HCT116 (cell line): ENCODE measurements at regions not wholly inside any gene's neighbourhood (a gene's known extent, or its start where the extent isn't known, plus 50 kb on each side); places are given as distances from the start of the nearest gene placed in this dataset.

ENCODE experiments used
- ATAC-seq: fragments of 200-7000 bp; cut with Tn5 transposase; 2 replicates; pipeline ENCODE4 v1.9.1; 2020; ENCODE audit warnings: mild to moderate bottlenecking, moderate library complexity
- BruUV-seq: library from RNA; stranded (reverse); fragments of 400-500 nt; replicated peaks from 2 replicates; lab custom pipeline; 2021; lab: Mats Ljungman, UMichigan
- CTCF ChIA-PET: fragments of 300-600 bp; sonication (Branson Sonifier 250); formaldehyde crosslinking; loops from one replicate; lab custom pipeline; 2021; ENCODE audit warnings: antibody characterized with exemption; lab: Charles Lee
- POLR2A ChIA-PET: fragments of 300-600, 350-600 bp; sonication (Branson Sonifier 250); formaldehyde crosslinking; loops from one replicate; lab custom pipeline; 2021; ENCODE audit warnings: antibody characterized with exemption; lab: Charles Lee
- RAD21 ChIA-PET, 2 experiments: fragments of 300-600 bp; sonication (Branson Sonifier 250); formaldehyde crosslinking; loops; one replicate each; lab custom pipeline; 2023; ENCODE audit warnings: low total read pairs in 2 of 2; ENCODE audit not compliant: uncharacterized antibody in 2 of 2, unreplicated experiment in 2 of 2, low non-redundant PET in 1 of 2; lab: Charles Lee
- DNase-seq: peaks from one replicate; pipeline ENCODE4 v3.0.0-alpha.2; 2010; ENCODE audit warnings: low read depth, low spot score
- H2AFZ ChIP-seq: fragments of 200-600 bp; shearing (Covaris generic), sonication (generic); 2 replicates; pipeline ENCODE4 v1.6.1; 2017; ENCODE audit warnings: low read depth, mixed run types, mixed read lengths, antibody characterized with exemption, low read length; ENCODE audit not compliant: poor library complexity, severe bottlenecking
- H3K27ac ChIP-seq: 2 replicates; pipeline ENCODE4 v1.5.1; 2012; ENCODE audit warnings: low read depth, low read length
- H3K27me3 ChIP-seq: fragments of 200-600 bp; sonication (generic); 2 replicates; pipeline ENCODE4 v1.6.1; 2016; ENCODE audit warnings: mixed run types, low read length, mixed read lengths; ENCODE audit not compliant: insufficient read depth
- H3K36me3 ChIP-seq, 2 experiments: fragments of 200-500 bp in 1 of 2; fragments of 200-600 bp in 1 of 2; sonication (Bioruptor generic) in 1 of 2; sonication (generic) in 1 of 2; 2 replicates each; pipeline versions ENCODE4 v1.5.1 to v1.6.1; 2014 to 2016; ENCODE audit warnings: low read length in 2 of 2, inconsistent platforms in 1 of 2, mixed read lengths in 1 of 2, mixed run types in 1 of 2; ENCODE audit not compliant: insufficient read depth in 2 of 2, control insufficient read depth in 1 of 2
- H3K4me1 ChIP-seq, 2 experiments: fragments of 200-600 bp in 1 of 2; sonication (generic) in 1 of 2; 2 replicates each; pipeline versions ENCODE4 v1.5.1 to v1.6.1; 2012 to 2017; ENCODE audit warnings: low read length in 2 of 2, inconsistent platforms in 1 of 2, mild to moderate bottlenecking in 1 of 2, mixed read lengths in 1 of 2, mixed run types in 1 of 2, moderate library complexity in 1 of 2; ENCODE audit not compliant: insufficient read depth in 2 of 2, control insufficient read depth in 1 of 2
- H3K4me2 ChIP-seq: fragments of 200-600 bp; sonication (generic); 2 replicates; pipeline ENCODE4 v1.6.1; 2017; ENCODE audit warnings: mixed run types, low read length, mixed read lengths
- H3K4me3 ChIP-seq, 2 experiments: fragments of 200-600 bp in 1 of 2; sonication (generic) in 1 of 2; replicated peaks in 1 of 2; 2 replicates each; pipeline ENCODE4 v1.5.1; 2011 to 2016; ENCODE audit warnings: low read length in 2 of 2, control low read depth in 1 of 2, low read depth in 1 of 2, mild to moderate bottlenecking in 1 of 2, mixed read lengths in 1 of 2, mixed run types in 1 of 2
- H3K79me2 ChIP-seq: fragments of 200-600 bp; sonication (generic); 2 replicates; pipeline ENCODE4 v1.6.1; 2017; ENCODE audit warnings: mild to moderate bottlenecking, mixed run types, low read length, moderate library complexity, mixed read lengths; ENCODE audit not compliant: insufficient read depth
- H3K9ac ChIP-seq: fragments of 200-600 bp; sonication (generic); 2 replicates; pipeline ENCODE4 v1.6.1; 2016; ENCODE audit warnings: low read length, mixed read lengths
- H3K9me2 ChIP-seq: fragments of 200-600 bp; sonication (generic), shearing (Covaris generic); 2 replicates; pipeline ENCODE4 v1.6.1; 2017; ENCODE audit warnings: mixed run types, mild to moderate bottlenecking, moderate library complexity; ENCODE audit not compliant: insufficient read depth
- H3K9me3 ChIP-seq, 2 experiments: fragments of 200-500 bp in 1 of 2; fragments of 200-600 bp in 1 of 2; sonication (Bioruptor generic) in 1 of 2; sonication (generic) in 1 of 2; 2 replicates each; pipeline ENCODE4 v1.6.1; 2014 to 2017; ENCODE audit warnings: low read length in 2 of 2, mixed read lengths in 2 of 2, inconsistent platforms in 1 of 2, low read depth in 1 of 2, mild to moderate bottlenecking in 1 of 2, mixed run types in 1 of 2, moderate library complexity in 1 of 2; ENCODE audit not compliant: control insufficient read depth in 1 of 2, insufficient read depth in 1 of 2
- H4K20me1 ChIP-seq: fragments of 200-600 bp; sonication (generic), shearing (Covaris generic); 2 replicates; pipeline ENCODE4 v1.6.1; 2017; ENCODE audit warnings: mixed run types, mild to moderate bottlenecking, moderate library complexity; ENCODE audit not compliant: insufficient read depth
- CEBPB ChIP-seq: IDR thresholded peaks from 2 replicates; pipeline ENCODE4 v1.6.1; 2012; ENCODE audit warnings: low read depth
- ELF1 ChIP-seq: IDR thresholded peaks from 2 replicates; pipeline ENCODE4 v1.6.1; 2012; ENCODE audit warnings: low read depth, borderline replicate concordance
- EZH2 ChIP-seq: fragments of 200-600 bp; sonication (generic); IDR thresholded peaks from 2 replicates; pipeline ENCODE4 v1.6.1; 2017; ENCODE audit warnings: antibody characterized with exemption, mixed run types
- EZH2phosphoT487 ChIP-seq: fragments of 200-600 bp; IDR thresholded peaks from 2 replicates; pipeline ENCODE4 v1.6.1; 2018; ENCODE audit warnings: antibody characterized with exemption, borderline replicate concordance
- FOSL1 ChIP-seq: IDR thresholded peaks from 2 replicates; pipeline ENCODE4 v1.6.1; 2012; ENCODE audit warnings: low read depth
- POLR2A ChIP-seq: IDR thresholded peaks from 2 replicates; pipeline ENCODE4 v1.7.0; 2011; ENCODE audit warnings: borderline replicate concordance; ENCODE audit not compliant: insufficient read depth, insufficient read length; ENCODE audit errors: extremely low read depth
- POLR2AphosphoS5 ChIP-seq: IDR thresholded peaks from 2 replicates; pipeline ENCODE4 v1.6.1; 2011; ENCODE audit warnings: mild to moderate bottlenecking, low read depth, low read length, moderate library complexity
- RAD21 ChIP-seq: IDR thresholded peaks from 2 replicates; pipeline ENCODE4 v1.6.1; 2012; ENCODE audit warnings: low read depth, mild to moderate bottlenecking
- SRF ChIP-seq: IDR thresholded peaks from 2 replicates; pipeline ENCODE4 v1.6.1; 2012; ENCODE audit warnings: low read depth
- ZFX ChIP-seq: fragments of 450-650 bp; IDR thresholded peaks from 2 replicates; pipeline ENCODE4 v1.6.1; 2017
- ZNF274 ChIP-seq: fragments of 200-500 bp; sonication (Bioruptor generic); IDR thresholded peaks from 2 replicates; pipeline ENCODE4 v1.6.1; 2014; ENCODE audit warnings: mild to moderate bottlenecking, low read depth, low read length, inconsistent platforms
- intact Hi-C: fragments of 100-400 bp; cut with micrococcal nuclease; formaldehyde crosslinking; loops from 2 replicates; pipeline ENCODE4 v1.10.0; 2022
- TF ChIP-seq, protein P1 (sequence below): IDR thresholded peaks from 2 replicates; pipeline ENCODE4 v1.6.1; 2011; ENCODE audit warnings: mild to moderate bottlenecking, low read length, moderate library complexity; ENCODE audit not compliant: insufficient replicate concordance; ENCODE audit errors: extremely low read depth
- TF ChIP-seq, protein P2 (sequence below): IDR thresholded peaks from 2 replicates; pipeline ENCODE4 v1.6.1; 2012; ENCODE audit warnings: low read depth
- TF ChIP-seq, protein P3 (sequence below): IDR thresholded peaks from 2 replicates; pipeline ENCODE4 v1.6.1; 2012

DNA sequence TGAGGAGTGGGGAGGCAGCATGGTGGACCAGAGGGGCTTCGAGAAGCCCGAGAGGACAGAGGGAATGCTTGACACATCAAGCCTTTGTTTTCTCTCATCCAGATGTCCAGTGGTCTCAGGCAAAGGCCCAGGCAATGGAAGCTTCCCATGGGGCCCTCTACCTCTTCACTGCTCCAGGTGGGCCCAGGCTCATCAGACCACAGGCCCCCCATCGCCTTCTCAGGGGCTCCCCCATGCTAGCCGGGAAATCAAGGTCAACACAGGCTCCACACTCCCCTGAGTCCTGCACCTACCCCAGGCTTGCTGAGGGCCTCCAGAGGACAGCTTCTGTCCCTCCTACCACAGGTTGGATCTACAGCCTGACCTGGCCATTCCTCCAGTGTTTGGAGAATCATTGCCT lies 157.5 kb downstream of the CHST1 start (continued):
- TF ChIP-seq, protein P1, sequence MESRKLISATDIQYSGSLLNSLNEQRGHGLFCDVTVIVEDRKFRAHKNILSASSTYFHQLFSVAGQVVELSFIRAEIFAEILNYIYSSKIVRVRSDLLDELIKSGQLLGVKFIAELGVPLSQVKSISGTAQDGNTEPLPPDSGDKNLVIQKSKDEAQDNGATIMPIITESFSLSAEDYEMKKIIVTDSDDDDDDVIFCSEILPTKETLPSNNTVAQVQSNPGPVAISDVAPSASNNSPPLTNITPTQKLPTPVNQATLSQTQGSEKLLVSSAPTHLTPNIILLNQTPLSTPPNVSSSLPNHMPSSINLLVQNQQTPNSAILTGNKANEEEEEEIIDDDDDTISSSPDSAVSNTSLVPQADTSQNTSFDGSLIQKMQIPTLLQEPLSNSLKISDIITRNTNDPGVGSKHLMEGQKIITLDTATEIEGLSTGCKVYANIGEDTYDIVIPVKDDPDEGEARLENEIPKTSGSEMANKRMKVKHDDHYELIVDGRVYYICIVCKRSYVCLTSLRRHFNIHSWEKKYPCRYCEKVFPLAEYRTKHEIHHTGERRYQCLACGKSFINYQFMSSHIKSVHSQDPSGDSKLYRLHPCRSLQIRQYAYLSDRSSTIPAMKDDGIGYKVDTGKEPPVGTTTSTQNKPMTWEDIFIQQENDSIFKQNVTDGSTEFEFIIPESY, result no peak
- TF ChIP-seq POLR2AphosphoS5 (no peak), SRF (no peak), CEBPB (no peak), ZFX (no peak), FOSL1 (no peak), ELF1 (no peak), ZNF274 (no peak)

DNA sequence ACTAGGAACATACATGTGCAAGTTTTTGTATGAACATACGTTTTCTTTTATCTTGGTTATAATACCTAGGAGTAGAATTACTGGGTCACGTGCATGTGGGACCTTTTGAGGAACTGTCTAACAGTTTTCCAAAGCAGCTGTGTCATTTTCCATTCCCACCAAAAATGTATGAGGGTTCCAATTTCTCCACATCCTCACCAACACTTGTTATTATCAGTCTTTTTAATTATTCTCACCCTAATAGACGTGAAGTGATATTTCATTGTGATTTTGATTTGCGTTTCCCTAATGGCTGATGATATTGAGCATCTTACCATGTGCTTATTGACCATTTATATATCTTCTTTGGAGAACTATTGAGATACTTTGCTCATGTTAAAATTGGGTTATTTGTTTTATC lies 162.1 kb downstream of the CHST1 start:
- H3K36me3 ChIP-seq, result no peaks in the 10 kb centered on the region
- ChIA-PET RAD21 (no interaction called here), POLR2A (no interaction called here)
- H3K27ac ChIP-seq, result no peak overlapping the region
- no peaks in the 10 kb centered on the region for H3K9me3 ChIP-seq
- no peaks in the 10 kb centered on the region for H4K20me1 ChIP-seq
- TF ChIP-seq, protein P2, sequence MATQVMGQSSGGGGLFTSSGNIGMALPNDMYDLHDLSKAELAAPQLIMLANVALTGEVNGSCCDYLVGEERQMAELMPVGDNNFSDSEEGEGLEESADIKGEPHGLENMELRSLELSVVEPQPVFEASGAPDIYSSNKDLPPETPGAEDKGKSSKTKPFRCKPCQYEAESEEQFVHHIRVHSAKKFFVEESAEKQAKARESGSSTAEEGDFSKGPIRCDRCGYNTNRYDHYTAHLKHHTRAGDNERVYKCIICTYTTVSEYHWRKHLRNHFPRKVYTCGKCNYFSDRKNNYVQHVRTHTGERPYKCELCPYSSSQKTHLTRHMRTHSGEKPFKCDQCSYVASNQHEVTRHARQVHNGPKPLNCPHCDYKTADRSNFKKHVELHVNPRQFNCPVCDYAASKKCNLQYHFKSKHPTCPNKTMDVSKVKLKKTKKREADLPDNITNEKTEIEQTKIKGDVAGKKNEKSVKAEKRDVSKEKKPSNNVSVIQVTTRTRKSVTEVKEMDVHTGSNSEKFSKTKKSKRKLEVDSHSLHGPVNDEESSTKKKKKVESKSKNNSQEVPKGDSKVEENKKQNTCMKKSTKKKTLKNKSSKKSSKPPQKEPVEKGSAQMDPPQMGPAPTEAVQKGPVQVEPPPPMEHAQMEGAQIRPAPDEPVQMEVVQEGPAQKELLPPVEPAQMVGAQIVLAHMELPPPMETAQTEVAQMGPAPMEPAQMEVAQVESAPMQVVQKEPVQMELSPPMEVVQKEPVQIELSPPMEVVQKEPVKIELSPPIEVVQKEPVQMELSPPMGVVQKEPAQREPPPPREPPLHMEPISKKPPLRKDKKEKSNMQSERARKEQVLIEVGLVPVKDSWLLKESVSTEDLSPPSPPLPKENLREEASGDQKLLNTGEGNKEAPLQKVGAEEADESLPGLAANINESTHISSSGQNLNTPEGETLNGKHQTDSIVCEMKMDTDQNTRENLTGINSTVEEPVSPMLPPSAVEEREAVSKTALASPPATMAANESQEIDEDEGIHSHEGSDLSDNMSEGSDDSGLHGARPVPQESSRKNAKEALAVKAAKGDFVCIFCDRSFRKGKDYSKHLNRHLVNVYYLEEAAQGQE, result no peak
- TF ChIP-seq POLR2A (no peak), RAD21 (no peak), FOSL1 (no peak), EZH2phosphoT487 (no peak), EZH2 (no peak), SRF (no peak)
- TF ChIP-seq, protein P3, sequence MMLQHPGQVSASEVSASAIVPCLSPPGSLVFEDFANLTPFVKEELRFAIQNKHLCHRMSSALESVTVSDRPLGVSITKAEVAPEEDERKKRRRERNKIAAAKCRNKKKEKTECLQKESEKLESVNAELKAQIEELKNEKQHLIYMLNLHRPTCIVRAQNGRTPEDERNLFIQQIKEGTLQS, result no peak
- TF ChIP-seq, all 23 proteins: peak for 0
- no peak overlapping the region for H3K4me2 ChIP-seq
- no peak overlapping the region for H3K9ac ChIP-seq
- H3K4me1 ChIP-seq, result no peaks in the 10 kb centered on the region
- no peaks in the 10 kb centered on the region for H3K79me2 ChIP-seq
- no peaks in the 10 kb centered on the region for H3K9me2 ChIP-seq
- peaks cover 10% of the 10 kb centered on the region; the same call in 1 of the 2 replicates for H3K27me3 ChIP-seq
- H3K4me3 ChIP-seq, result no peak overlapping the region
- intact Hi-C loops, result no loop called here
- CTCF ChIA-PET, result no interaction called here
- DNase-seq (no peak), ATAC-seq (no peak)
- no peak overlapping the region for H2AFZ ChIP-seq
- no TSS peak for BruUV-seq
